ENCODE measurements at regions not wholly inside any gene's neighbourhood (a gene's known extent, or its start where the extent isn't known, plus 50 kb on each side); places are given as distances from the start of the nearest gene placed in this dataset.
"Not testable (repeated sequence)": the region's sequence is repeated elsewhere in the genome, so short reads cannot be mapped to it uniquely, and the experiment has no call there.

DNA sequence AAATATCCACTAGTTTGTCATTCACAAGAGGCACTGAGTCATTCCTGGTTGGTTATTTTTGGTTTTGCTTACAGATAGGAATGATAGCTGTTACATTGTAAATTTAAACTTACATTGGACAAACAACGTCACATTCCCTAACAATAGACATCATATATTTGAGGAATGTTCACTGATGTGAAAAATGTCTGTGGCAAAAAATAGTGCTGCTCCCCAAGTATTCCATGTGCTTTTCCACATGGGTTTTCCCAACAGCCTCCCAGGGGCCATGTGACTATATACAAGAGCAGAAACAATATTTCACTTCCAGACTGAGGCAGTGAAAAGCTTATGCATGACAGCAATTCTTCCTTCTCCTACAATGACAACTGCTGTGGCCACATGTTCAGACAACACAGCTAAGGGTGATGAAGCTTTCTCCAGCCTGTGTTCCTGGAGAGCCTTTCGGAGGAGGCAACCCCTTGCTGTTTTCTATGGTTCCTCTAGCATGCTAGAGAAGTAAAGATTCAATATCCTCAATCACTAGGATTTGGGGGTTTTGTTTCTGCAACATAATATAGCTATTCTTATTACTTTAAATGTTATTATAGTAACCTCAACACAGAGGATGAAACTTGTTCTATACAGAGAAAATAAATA, 202.7 kb downstream of the PTH2R start:
- TF ChIP-seq, protein P1, sequence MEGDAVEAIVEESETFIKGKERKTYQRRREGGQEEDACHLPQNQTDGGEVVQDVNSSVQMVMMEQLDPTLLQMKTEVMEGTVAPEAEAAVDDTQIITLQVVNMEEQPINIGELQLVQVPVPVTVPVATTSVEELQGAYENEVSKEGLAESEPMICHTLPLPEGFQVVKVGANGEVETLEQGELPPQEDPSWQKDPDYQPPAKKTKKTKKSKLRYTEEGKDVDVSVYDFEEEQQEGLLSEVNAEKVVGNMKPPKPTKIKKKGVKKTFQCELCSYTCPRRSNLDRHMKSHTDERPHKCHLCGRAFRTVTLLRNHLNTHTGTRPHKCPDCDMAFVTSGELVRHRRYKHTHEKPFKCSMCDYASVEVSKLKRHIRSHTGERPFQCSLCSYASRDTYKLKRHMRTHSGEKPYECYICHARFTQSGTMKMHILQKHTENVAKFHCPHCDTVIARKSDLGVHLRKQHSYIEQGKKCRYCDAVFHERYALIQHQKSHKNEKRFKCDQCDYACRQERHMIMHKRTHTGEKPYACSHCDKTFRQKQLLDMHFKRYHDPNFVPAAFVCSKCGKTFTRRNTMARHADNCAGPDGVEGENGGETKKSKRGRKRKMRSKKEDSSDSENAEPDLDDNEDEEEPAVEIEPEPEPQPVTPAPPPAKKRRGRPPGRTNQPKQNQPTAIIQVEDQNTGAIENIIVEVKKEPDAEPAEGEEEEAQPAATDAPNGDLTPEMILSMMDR (IDR thresholded peaks at IDR 0.05), result no peak
- intact Hi-C loops (cut with DNase I, micrococcal nuclease), result no loop called here
- no peak overlapping the region for H3K4me3 ChIP-seq
- no peaks in the 10 kb centered on the region for H3K36me3 ChIP-seq (ENCODE audit: low read depth)
- DNase-seq (no peak), ATAC-seq (no peak)
- no peaks in the 10 kb centered on the region for H3K4me1 ChIP-seq (ENCODE audit: low read depth)
- no peaks in the 10 kb centered on the region for H3K9me3 ChIP-seq

DNA sequence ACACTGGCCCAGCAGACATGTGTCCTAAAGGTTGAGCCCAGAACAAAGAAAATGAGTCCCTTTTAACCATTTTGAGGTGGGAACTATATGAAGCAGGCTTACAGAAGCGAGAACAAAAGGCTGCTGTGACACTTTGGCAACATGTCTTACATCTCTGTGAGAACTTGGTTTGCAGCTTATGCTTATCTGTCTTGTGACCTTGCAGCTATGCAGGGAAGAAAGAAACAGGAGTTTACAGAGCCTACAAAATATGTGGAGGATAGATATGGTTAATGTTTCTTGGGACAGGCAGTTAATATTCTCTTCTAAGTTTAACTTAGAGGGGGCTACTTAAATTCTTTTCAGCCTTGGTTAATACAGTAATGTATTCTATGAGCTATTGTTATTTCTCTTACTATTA, 209.1 kb downstream of the PTH2R start:
- DNase-seq; H3K9me3 ChIP-seq; ATAC-seq; H3K36me3 ChIP-seq (ENCODE audit: low read depth); H3K4me1 ChIP-seq (ENCODE audit: low read depth); H3K4me3 ChIP-seq; intact Hi-C loops (cut with DNase I, micrococcal nuclease): not testable (repeated sequence)

DNA sequence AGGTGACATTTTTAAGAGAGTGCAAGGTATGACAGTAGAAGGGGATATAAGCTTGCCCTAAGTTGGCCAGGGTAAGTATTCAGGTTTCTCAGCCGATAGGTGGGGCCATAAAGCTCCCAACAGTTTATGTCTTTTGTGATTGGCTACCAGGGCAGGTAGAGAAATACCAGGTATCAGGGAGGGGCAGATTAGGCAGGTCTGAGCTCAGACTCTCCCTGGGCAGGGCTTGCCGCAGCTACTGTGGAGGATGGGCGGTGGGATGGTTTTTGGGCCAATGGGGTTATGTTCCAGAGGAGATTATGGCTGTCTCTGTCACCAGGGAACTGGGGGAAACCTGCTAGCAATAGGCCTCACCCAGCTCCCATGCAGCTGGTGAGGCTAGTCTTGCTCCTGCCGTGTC, 211.6 kb downstream of the PTH2R start:
- intact Hi-C loops (cut with DNase I, micrococcal nuclease), result no loop called here
- Histone ChIP-seq H3K36me3 (ENCODE audit: low read depth) (no peaks in the 10 kb centered on the region), H3K4me1 (ENCODE audit: low read depth) (no peaks in the 10 kb centered on the region), H3K4me3 (no peak overlapping the region), H3K9me3 (no peaks in the 10 kb centered on the region)
- no peak for DNase-seq
- ATAC-seq, result no peak
- TF ChIP-seq, protein P1 (IDR thresholded peaks at IDR 0.05), result no peak

DNA sequence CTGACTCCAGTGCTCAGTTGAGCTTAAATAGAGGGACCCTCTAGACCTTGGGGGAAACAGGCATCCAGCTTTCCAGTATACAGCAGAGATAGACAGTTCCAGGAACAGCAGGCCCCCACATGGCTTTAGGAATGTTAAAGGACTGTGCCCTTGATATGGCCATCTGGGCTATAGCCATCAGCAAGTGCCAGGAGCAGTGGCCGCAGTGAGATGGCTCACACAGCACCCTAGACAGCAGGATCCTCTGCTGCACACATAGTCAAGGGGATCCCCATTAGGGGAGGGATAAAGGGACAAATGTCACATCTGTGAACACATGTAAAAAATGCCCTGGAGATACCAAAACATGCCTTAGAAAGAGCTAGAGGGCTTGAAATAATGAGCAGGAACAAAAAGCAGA, 213.4 kb downstream of the PTH2R start:
- Histone ChIP-seq H3K9me3 (no peaks in the 10 kb centered on the region), H3K36me3 (ENCODE audit: low read depth) (no peaks in the 10 kb centered on the region), H3K4me3 (no peak overlapping the region), H3K4me1 (ENCODE audit: low read depth) (no peaks in the 10 kb centered on the region)
- ATAC-seq, result no peak
- intact Hi-C loops (cut with DNase I, micrococcal nuclease), result no loop called here
- no peak for DNase-seq
- TF ChIP-seq, protein P1 (IDR thresholded peaks at IDR 0.05), result no peak

DNA sequence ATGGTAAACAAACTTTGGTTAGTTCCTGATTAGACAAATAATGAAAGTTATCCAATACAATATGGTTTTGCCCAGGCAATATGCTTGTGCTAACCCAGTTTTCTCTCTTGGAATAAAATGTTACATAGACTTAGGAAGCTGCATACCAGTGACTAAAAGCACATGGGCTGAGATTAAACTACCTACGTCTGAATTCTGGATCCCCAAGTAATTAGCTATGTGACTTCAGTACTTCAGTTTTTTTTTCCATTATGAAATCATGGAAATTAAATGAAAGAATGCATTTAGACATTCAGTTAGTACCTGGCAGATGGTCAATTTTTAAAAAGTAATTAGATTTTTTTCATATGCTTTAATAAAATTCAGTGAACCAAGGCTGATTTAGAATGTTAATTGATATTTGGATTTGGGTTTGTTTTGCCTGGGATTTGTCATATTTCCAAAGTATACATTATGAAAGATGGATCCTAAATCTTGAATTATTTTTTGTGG, 213.9 kb downstream of the PTH2R start:
- ATAC-seq (no peak), DNase-seq (no peak)
- H3K36me3 ChIP-seq (ENCODE audit: low read depth), result no peaks in the 10 kb centered on the region
- H3K4me1 ChIP-seq (ENCODE audit: low read depth), result no peaks in the 10 kb centered on the region
- TF ChIP-seq, protein P1 (IDR thresholded peaks at IDR 0.05), result no peak
- intact Hi-C loops (cut with DNase I, micrococcal nuclease), result no loop called here
- no peak overlapping the region for H3K4me3 ChIP-seq
- H3K9me3 ChIP-seq, result no peaks in the 10 kb centered on the region

DNA sequence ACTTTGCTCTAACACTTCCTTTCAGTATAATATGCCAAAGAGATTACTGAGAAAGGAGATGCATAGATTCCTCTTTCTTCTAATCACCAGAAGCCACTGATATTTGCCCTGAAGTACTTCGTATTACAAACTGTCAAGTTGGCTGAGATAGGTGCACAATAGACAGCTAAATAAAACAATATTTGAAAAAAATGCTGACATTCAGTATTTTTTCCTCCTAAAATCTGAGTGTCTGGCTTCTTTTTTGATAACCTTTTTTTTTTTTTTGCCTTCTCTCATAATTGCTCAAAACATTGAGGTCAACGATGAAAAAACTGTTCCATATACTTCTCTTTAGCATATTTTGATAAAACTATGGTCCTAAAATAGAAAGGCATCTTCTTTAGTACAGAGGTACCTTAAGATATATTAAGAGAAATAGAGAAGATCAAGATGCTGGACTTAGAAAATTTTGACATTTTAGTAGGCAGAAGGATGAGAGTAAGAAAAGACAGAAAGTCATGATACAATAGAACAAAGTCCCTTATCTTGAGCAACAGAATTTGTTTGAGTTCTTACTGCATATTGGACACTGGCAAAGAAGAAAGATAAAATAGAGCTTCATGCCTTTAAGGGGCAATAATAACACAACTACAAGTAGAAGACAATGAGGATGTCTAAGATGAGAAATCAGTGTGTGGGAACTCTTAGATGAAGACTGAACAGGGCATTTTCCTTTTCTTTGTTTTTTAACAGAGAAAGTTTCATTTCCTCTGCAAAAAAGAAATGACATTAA, 220.7 kb downstream of the PTH2R start:
- H3K4me3 ChIP-seq, result no peak overlapping the region
- DNase-seq, result no peak
- no peaks in the 10 kb centered on the region for H3K9me3 ChIP-seq
- no peaks in the 10 kb centered on the region for H3K4me1 ChIP-seq (ENCODE audit: low read depth)
- H3K36me3 ChIP-seq (ENCODE audit: low read depth), result no peaks in the 10 kb centered on the region
- TF ChIP-seq, protein P1 (IDR thresholded peaks at IDR 0.05), result no peak
- intact Hi-C loops (cut with DNase I, micrococcal nuclease), result no loop called here
- ATAC-seq, result no peak
